HG02885 (cell line): ENCODE measurements at regions not wholly inside any gene's neighbourhood (a gene's known extent, or its start where the extent isn't known, plus 50 kb on each side); places are given as distances from the start of the nearest gene placed in this dataset.
A peak's percentile ranks its signal among the peaks of the same experiment; 100 is the strongest.

Experiments used
- ATAC-seq: cut with Tn5 transposase; IDR thresholded peaks from one replicate; pipeline ENCODE4 v1.9.1; 2021; ENCODE audit warnings: mild to moderate bottlenecking; ENCODE audit not compliant: unreplicated experiment, poor library complexity

DNA sequence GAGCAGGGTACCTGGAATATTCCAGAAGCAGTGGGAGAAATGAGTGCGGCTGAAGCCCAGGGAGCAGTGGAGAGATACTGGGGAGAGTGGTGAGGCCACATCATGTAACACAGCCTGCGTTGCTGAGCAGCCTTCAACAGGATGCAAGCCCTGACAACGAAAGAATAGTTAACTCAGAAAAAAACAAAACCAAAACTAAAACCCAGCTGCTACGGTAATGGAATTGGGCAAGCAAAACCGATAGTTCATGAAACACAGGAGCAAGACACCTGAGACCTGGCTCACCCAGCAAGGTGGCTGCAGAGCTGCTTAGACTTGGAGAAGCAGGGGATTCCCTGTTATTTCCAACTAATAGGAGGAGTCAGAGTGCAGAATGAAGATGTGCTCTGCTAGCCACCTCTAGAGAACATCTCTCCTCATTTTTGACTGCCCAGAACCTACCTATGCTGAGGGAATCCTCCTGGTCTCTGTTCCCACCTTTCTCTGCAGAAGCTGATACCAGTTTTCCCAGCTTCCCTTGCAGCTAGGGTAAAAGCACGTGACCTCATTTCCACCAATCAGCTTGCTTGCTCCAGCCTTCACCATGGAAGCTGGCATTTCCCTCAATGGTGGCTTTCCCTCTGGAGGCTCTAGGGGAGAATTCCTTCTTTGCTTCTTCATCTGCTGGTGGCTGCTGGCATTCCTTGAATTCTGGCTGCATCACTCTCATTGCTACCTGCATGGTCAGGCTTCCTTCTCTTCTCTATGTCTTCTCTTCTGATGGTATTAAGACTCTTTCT lies 59.4 kb upstream of the XYLT1 start:
- ATAC-seq = peak; percentile 67

DNA sequence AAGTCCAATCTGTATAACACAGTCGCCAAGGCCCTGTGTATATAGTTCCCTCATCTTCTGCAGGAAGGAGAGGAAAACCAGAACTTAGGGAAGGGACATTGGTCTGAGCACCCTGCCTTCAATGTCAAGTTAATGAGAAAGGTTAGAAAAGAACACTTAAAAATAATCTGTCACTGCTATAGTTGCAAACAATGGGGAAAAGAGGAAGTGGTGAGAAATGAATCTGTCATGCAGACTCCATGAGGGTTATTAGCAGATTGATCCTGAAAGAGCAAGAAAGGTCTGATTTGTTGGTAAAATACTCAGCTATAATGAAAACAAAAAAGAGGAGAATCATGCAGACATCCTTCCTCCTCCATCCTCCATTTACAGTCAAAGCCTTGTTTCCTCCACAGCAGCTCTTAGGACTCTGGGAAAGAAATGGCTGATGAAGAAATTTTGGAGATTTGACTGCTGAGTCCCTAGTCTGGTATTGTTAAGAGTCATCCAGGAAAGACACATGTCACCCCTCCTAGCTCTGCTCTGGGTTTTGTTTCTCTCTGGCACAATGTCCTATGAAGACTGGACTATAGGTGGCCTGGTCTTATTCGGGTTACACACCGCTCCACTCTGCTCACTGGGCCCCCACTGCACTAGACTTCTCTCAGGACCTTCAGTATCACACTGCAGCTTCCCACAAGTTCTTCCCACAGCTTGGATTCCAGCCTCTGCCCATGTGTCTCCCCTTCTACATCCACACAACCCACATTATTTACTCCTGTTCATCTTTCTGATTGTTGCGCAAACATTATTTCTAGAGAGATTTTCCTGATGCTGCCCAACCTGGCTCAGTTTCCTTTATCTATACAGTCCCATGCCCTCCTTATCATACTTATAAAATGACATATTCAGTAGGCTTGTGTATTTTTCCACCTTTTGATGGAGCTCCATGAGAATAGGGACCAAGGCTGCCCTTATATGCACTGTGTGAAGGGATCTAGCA lies 56.5 kb upstream of the XYLT1 start:
- ATAC-seq = peak; percentile 38

DNA sequence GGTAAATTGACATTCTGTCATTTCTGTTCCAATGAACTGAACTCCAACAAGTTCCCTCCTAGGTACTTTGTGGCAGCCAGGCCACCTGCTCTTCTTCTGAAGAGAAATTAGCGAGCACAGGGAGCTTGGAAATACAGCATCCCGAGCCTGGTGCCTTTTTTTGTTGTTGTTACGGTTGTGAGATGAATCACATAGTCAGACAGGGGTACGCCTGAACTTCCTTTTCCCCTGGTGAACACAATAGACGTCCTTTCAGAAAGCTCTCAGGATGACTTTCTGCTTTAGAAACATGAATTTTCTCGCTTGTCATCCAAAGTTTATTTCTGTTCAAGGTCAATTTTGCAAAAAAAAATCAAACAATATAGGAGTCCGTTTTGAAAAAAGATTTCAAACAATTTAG lies 53.9 kb upstream of the XYLT1 start:
- ATAC-seq = no peak

DNA sequence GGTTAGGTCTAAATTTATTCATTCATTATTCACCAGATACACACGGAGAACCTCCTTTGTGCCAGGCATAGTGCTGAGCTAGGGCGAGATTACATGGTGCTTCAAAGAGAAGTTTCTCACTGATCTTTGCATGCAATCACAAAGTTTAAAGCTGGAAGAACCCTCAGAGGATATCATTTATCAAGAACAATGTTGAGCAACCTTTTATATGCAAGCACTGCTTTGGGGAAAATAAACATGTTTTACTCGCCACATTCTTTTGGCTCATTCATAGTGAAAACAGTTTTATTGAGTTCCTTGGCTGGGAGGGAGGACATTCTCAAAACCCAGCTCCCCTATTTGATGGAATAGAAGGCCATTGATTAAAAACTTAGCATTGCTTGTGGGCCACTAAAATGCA lies 49.8 kb upstream of the XYLT1 start:
- ATAC-seq = no peak
